IMR-90 (cell line): ENCODE measurements at regions not wholly inside any gene's neighbourhood (a gene's known extent, or its start where the extent isn't known, plus 50 kb on each side); places are given as distances from the start of the nearest gene placed in this dataset.

Source experiments
- ATAC-seq: fragments of 200-7000 bp; cut with Tn5 transposase; 2 replicates; pipeline ENCODE4 v1.9.1; 2020; ENCODE audit warnings: low read depth, mild to moderate bottlenecking, moderate library complexity
- BruUV-seq: library from RNA; stranded (reverse); fragments of 400-500 nt; replicated peaks from 2 replicates; lab custom pipeline; 2021; lab: Mats Ljungman, UMichigan
- CTCF ChIA-PET: fragments of 300-600 bp; formaldehyde crosslinking; extraction: SDS; loops from one replicate; lab custom pipeline; 2021; ENCODE audit warnings: antibody characterized with exemption; lab: Yijun Ruan, JAX
- POLR2A ChIA-PET: fragments of 300-600 bp; sonication (Branson Sonifier 250); formaldehyde crosslinking; loops from one replicate; lab custom pipeline; 2022; ENCODE audit warnings: antibody characterized with exemption; ENCODE audit not compliant: unreplicated experiment; lab: Charles Lee
- DNase-seq: peaks from one replicate; pipeline ENCODE4 v3.0.0; 2013
- H2AFZ ChIP-seq: replicated peaks from 2 replicates; pipeline ENCODE3; 2013; ENCODE audit warnings: low read length, mild to moderate bottlenecking; ENCODE audit not compliant: poor library complexity
- H2AK5ac ChIP-seq: 2 replicates; pipeline ENCODE4 v1.6.1; 2013; ENCODE audit warnings: low read depth, low read length, inconsistent platforms
- H2AK9ac ChIP-seq: replicated peaks from 2 replicates; pipeline ENCODE3; 2013; ENCODE audit warnings: mild to moderate bottlenecking, low read depth, low read length, moderate library complexity; ENCODE audit not compliant: poor library complexity
- H2BK120ac ChIP-seq: 2 replicates; pipeline ENCODE4 v1.6.1; 2013; ENCODE audit warnings: low read depth, low read length, inconsistent platforms
- H2BK15ac ChIP-seq: 3 replicates; pipeline ENCODE4 v1.6.1; 2013; ENCODE audit warnings: low read depth, low read length, inconsistent platforms
- H2BK20ac ChIP-seq: 2 replicates; pipeline ENCODE4 v1.6.1; 2013; ENCODE audit warnings: low read depth, mild to moderate bottlenecking, inconsistent platforms, low read length, moderate library complexity
- H2BK5ac ChIP-seq: 2 replicates; pipeline ENCODE4 v1.6.1; 2013; ENCODE audit warnings: mild to moderate bottlenecking, low read depth, low read length, inconsistent platforms; ENCODE audit not compliant: poor library complexity, severe bottlenecking
- H3K14ac ChIP-seq: replicated peaks from 2 replicates; pipeline ENCODE4 v1.6.1; 2013; ENCODE audit warnings: low read depth, low read length, inconsistent platforms
- H3K18ac ChIP-seq: 2 replicates; pipeline ENCODE4 v1.6.1; 2013; ENCODE audit warnings: low read depth, low read length, control low read depth
- H3K23ac ChIP-seq: 2 replicates; pipeline ENCODE4 v1.6.1; 2013; ENCODE audit warnings: low read depth, low read length, inconsistent platforms
- H3K27ac ChIP-seq: 2 replicates; pipeline ENCODE4 v1.5.1; 2013; ENCODE audit warnings: mild to moderate bottlenecking, control low read depth, low read length; ENCODE audit not compliant: insufficient read depth
- H3K27me3 ChIP-seq: 2 replicates; pipeline ENCODE4 v1.6.1; 2013; ENCODE audit warnings: low read length; ENCODE audit not compliant: control insufficient read depth, insufficient read depth
- H3K36me3 ChIP-seq: 2 replicates; pipeline ENCODE4 v1.6.1; 2013; ENCODE audit warnings: low read length, mixed read lengths; ENCODE audit not compliant: control insufficient read depth, insufficient read depth
- H3K4ac ChIP-seq: 2 replicates; pipeline ENCODE4 v1.6.1; 2013; ENCODE audit warnings: low read depth, low read length, inconsistent platforms
- H3K4me1 ChIP-seq: 2 replicates; pipeline ENCODE4 v1.6.1; 2013; ENCODE audit warnings: low read length, mixed read lengths; ENCODE audit not compliant: control insufficient read depth, insufficient read depth
- H3K4me2 ChIP-seq: 2 replicates; pipeline ENCODE4 v1.6.1; 2013; ENCODE audit warnings: low read depth, mild to moderate bottlenecking, control low read depth, low read length, moderate library complexity
- H3K4me3 ChIP-seq: 2 replicates; pipeline ENCODE4 v1.5.1; 2013; ENCODE audit warnings: low read depth, mild to moderate bottlenecking, control low read depth, low read length, moderate library complexity; ENCODE audit not compliant: insufficient read depth
- H3K56ac ChIP-seq: 2 replicates; pipeline ENCODE4 v1.6.1; 2013; ENCODE audit warnings: low read length, inconsistent platforms; ENCODE audit not compliant: insufficient read depth; ENCODE audit errors: extremely low read depth
- H3K79me1 ChIP-seq, 2 experiments: 2 replicates each; pipeline ENCODE4 v1.6.1; 2013; ENCODE audit warnings: low read length in 2 of 2, inconsistent platforms in 1 of 2, low read depth in 1 of 2
- H3K9ac ChIP-seq: 2 replicates; pipeline ENCODE4 v1.6.1; 2013; ENCODE audit warnings: low read depth, low read length, control low read depth
- H3K9me1 ChIP-seq: 2 replicates; pipeline ENCODE4 v1.6.1; 2013; ENCODE audit warnings: low read length, inconsistent platforms; ENCODE audit not compliant: insufficient read depth
- H3K9me3 ChIP-seq: 2 replicates; pipeline ENCODE4 v1.6.1; 2013; ENCODE audit warnings: low read length; ENCODE audit not compliant: control insufficient read depth, insufficient read depth
- H4K20me1 ChIP-seq: 2 replicates; pipeline ENCODE4 v1.6.1; 2013; ENCODE audit warnings: low read length, inconsistent platforms; ENCODE audit not compliant: insufficient read depth
- H4K5ac ChIP-seq: 2 replicates; pipeline ENCODE4 v1.6.1; 2013; ENCODE audit warnings: mild to moderate bottlenecking, low read depth, low read length, control low read depth
- H4K8ac ChIP-seq, 2 experiments: 2 replicates each; pipeline ENCODE4 v1.6.1; 2013; ENCODE audit warnings: low read depth in 2 of 2, low read length in 2 of 2, control low read depth in 1 of 2, inconsistent platforms in 1 of 2
- H4K91ac ChIP-seq: 2 replicates; pipeline ENCODE4 v1.6.1; 2013; ENCODE audit warnings: low read depth, low read length, inconsistent platforms; ENCODE audit not compliant: insufficient read depth
- BHLHE40 ChIP-seq: fragments of 150-350 bp; IDR thresholded peaks from 2 replicates; pipeline ENCODE4 v1.6.1; 2016; ENCODE audit warnings: mild to moderate bottlenecking, low read depth, low read length
- CEBPB ChIP-seq: IDR thresholded peaks from 2 replicates; pipeline ENCODE4 v1.6.1; 2012; ENCODE audit warnings: low read depth, low read length, improper control_type of control experiment
- CHD1 ChIP-seq: IDR thresholded peaks from 2 replicates; pipeline ENCODE4 v1.6.1; 2012; ENCODE audit warnings: low read depth, low read length, improper control_type of control experiment
- CTCF ChIP-seq: conservative IDR thresholded peaks from 2 replicates; pipeline ENCODE4 v1.5.1; 2012; ENCODE audit warnings: mild to moderate bottlenecking, low read depth, low read length, improper control_type of control experiment
- ELK1 ChIP-seq: fragments of 150-350 bp; IDR thresholded peaks from 2 replicates; pipeline ENCODE4 v1.6.1; 2016; ENCODE audit warnings: low read depth, mild to moderate bottlenecking, low read length, moderate library complexity, borderline replicate concordance
- FOS ChIP-seq: fragments of 150-350 bp; IDR thresholded peaks from 2 replicates; pipeline ENCODE4 v1.6.1; 2016; ENCODE audit warnings: low read depth, low read length
- MAFK ChIP-seq: IDR thresholded peaks from 2 replicates; pipeline ENCODE4 v1.6.1; 2012; ENCODE audit warnings: low read depth, low read length, improper control_type of control experiment
- MAZ ChIP-seq: IDR thresholded peaks from 2 replicates; pipeline ENCODE4 v1.6.1; 2012; ENCODE audit warnings: low read depth, mild to moderate bottlenecking, low read length, improper control_type of control experiment, moderate library complexity, borderline replicate concordance
- MXI1 ChIP-seq: IDR thresholded peaks from 2 replicates; pipeline ENCODE4 v1.6.1; 2012; ENCODE audit warnings: low read depth, mild to moderate bottlenecking, low read length, moderate library complexity, borderline replicate concordance
- NFE2L2 ChIP-seq: fragments of 150-350 bp; IDR thresholded peaks from 2 replicates; pipeline ENCODE4 v1.6.1; 2016; ENCODE audit warnings: low read depth, mild to moderate bottlenecking, low read length
- POLR2A ChIP-seq: IDR thresholded peaks from 2 replicates; pipeline ENCODE4 v1.6.1; 2012; ENCODE audit warnings: mild to moderate bottlenecking, low read depth, low read length
- RAD21 ChIP-seq: IDR thresholded peaks from 2 replicates; pipeline ENCODE4 v1.6.1; 2012; ENCODE audit warnings: low read length, improper control_type of control experiment
- RCOR1 ChIP-seq: IDR thresholded peaks from 2 replicates; pipeline ENCODE4 v1.6.1; 2012; ENCODE audit warnings: mild to moderate bottlenecking, low read length, improper control_type of control experiment; ENCODE audit not compliant: insufficient replicate concordance
- RFX5 ChIP-seq: IDR thresholded peaks from 2 replicates; pipeline ENCODE4 v1.8.0; 2012; ENCODE audit warnings: low read depth, mild to moderate bottlenecking, low read length, moderate library complexity
- SMC3 ChIP-seq: fragments of 150-350 bp; IDR thresholded peaks from 2 replicates; pipeline ENCODE4 v1.6.1; 2016; ENCODE audit warnings: low read depth, mild to moderate bottlenecking, antibody characterized with exemption, low read length, moderate library complexity
- USF2 ChIP-seq: fragments of 150-350 bp; IDR thresholded peaks from 2 replicates; pipeline ENCODE4 v1.6.1; 2017; ENCODE audit warnings: mild to moderate bottlenecking, antibody characterized with exemption, low read length, low read depth
- whole genome bisulfite sequencing, 2 experiments: methylation state at CpG; one replicate each; pipeline versions ENCODE4 v1.1.5 to v1.1.7; 2013; ENCODE audit warnings: missing lambda C conversion rate in 2 of 2; ENCODE audit not compliant: insufficient read length in 1 of 2; ENCODE audit errors: extremely low coverage in 2 of 2; 5-methylcytosine and 5-hydroxymethylcytosine counted together
- dilution Hi-C: fragments of 300-500 bp; cut with HindIII; formaldehyde crosslinking; loops from one replicate; pipeline ENCODE4 v1.14.3; 2018; ENCODE audit warnings: low sequenced_read_pairs; ENCODE audit not compliant: unreplicated experiment
- in situ Hi-C: fragments of 300-500 bp; cut with MboI; formaldehyde crosslinking; loops from 3 replicates; pipeline ENCODE4 v1.14.3; 2019; ENCODE audit warnings: low sequenced_read_pairs, inconsistent platforms, mixed read lengths
- intact Hi-C: fragments of 100-400 bp; cut with micrococcal nuclease; formaldehyde crosslinking; loops from 2 replicates; pipeline ENCODE4 v1.10.0; 2022

- Histone ChIP-seq H3K27me3 (no peaks in the 10 kb centered on the region), H3K4me2 (no peak overlapping the region), H2AK9ac (no peak overlapping the region), H4K5ac (no peak overlapping the region), H3K23ac (no peak overlapping the region), H2BK120ac (no peak overlapping the region), H3K18ac (no peak overlapping the region), H4K20me1 (no peaks in the 10 kb centered on the region), H3K27ac (no peak overlapping the region), H3K9me1 (no peaks in the 10 kb centered on the region), H3K4ac (no peak overlapping the region), H2AFZ (no peak overlapping the region), H3K56ac (no peak overlapping the region), H2BK20ac (no peak overlapping the region), H4K8ac (no peak overlapping the region), H2BK15ac (no peak overlapping the region), H3K9ac (no peak overlapping the region), H3K4me3 (no peak overlapping the region), H3K36me3 (no peaks in the 10 kb centered on the region), H4K91ac (no peak overlapping the region), H2AK5ac (no peak overlapping the region), H3K4me1 (no peaks in the 10 kb centered on the region), H2BK5ac (no peak overlapping the region), H3K9me3 (peaks cover 2% of the 10 kb centered on the region; the same call in 1 of the 2 replicates), H3K14ac (no peak overlapping the region), H3K79me1 (no peaks in the 10 kb centered on the region)
- in situ Hi-C loops, result no loop called here
- ATAC-seq (no peak), DNase-seq (no peak)
- TF ChIP-seq RCOR1 (no peak), POLR2A (no peak), ELK1 (no peak), MAZ (no peak), USF2 (no peak), CTCF (no peak), FOS (no peak), NFE2L2 (no peak), SMC3 (no peak), RFX5 (no peak), MXI1 (no peak), MAFK (no peak), RAD21 (no peak), CEBPB (no peak), CHD1 (no peak), BHLHE40 (no peak)
- no TSS peak for BruUV-seq
- ChIA-PET CTCF (no interaction called here), POLR2A (no interaction called here)
- dilution Hi-C loops, result no loop called here
- WGBS, 2 experiments, result no CpG with 5 or more reads among the region's 2 CpGs
- intact Hi-C loops, result no loop called here
These were observed 307.7 kb downstream of the PCDH20 start for GRCh38 chr13:61107989-61108388.
